ENCODE measurements at regions not wholly inside any gene's neighbourhood (a gene's known extent, or its start where the extent isn't known, plus 50 kb on each side); places are given as distances from the start of the nearest gene placed in this dataset.

- no peak for TF ChIP-seq CTCF (IDR thresholded peaks at IDR 0.05)
- TF ChIP-seq POLR2A (IDR thresholded peaks at IDR 0.05) = no peak
Observed at GRCh38 chr9:87382900-87383299, 114.8 kb upstream of the DAPK1 start.
